Neural progenitor cell (in vitro differentiated cells): ENCODE measurements at regions not wholly inside any gene's neighbourhood (a gene's known extent, or its start where the extent isn't known, plus 50 kb on each side); places are given as distances from the start of the nearest gene placed in this dataset.

Source experiments
- DNase-seq: peaks from one replicate; pipeline ENCODE4 v3.0.0-alpha.2; 2016; ENCODE audit warnings: low spot score
- H2AFZ ChIP-seq: fragments of 200-600 bp; sonication (generic); replicated peaks from 2 replicates; pipeline ENCODE4 v1.6.1; 2016; ENCODE audit warnings: antibody characterized with exemption
- H3F3A ChIP-seq: fragments of 200-600 bp; sonication (generic); 2 replicates; pipeline ENCODE4 v1.6.1; 2016; ENCODE audit warnings: antibody characterized with exemption, low read depth
- H3K27ac ChIP-seq: fragments of 200-600 bp; sonication (generic); 2 replicates; pipeline ENCODE4 v1.5.1; 2016; ENCODE audit warnings: mild to moderate bottlenecking
- H3K27me3 ChIP-seq: fragments of 200-600 bp; sonication (generic); 2 replicates; pipeline ENCODE4 v1.6.1; 2016; ENCODE audit warnings: mild to moderate bottlenecking, moderate library complexity
- H3K36me3 ChIP-seq: fragments of 200-600 bp; sonication (generic); 2 replicates; pipeline ENCODE4 v1.5.1; 2016
- H3K4me1 ChIP-seq: fragments of 200-600 bp; sonication (generic); 2 replicates; pipeline ENCODE4 v1.6.1; 2016; ENCODE audit warnings: mixed run types
- H3K4me2 ChIP-seq: fragments of 200-600 bp; sonication (generic); 2 replicates; pipeline ENCODE4 v1.6.1; 2016
- H3K4me3 ChIP-seq: fragments of 200-600 bp; sonication (generic); 2 replicates; pipeline ENCODE4 v1.5.1; 2016
- H3K79me2 ChIP-seq: fragments of 200-600 bp; sonication (generic); 2 replicates; pipeline ENCODE4 v1.6.1; 2016; ENCODE audit warnings: low read depth
- H3K9ac ChIP-seq: fragments of 200-600 bp; sonication (generic); 2 replicates; pipeline ENCODE4 v1.6.1; 2016
- H3K9me3 ChIP-seq: fragments of 200-600 bp; sonication (generic); 2 replicates; pipeline ENCODE4 v1.5.1; 2016; ENCODE audit warnings: low read depth
- H4K20me1 ChIP-seq: fragments of 200-600 bp; sonication (generic); 2 replicates; pipeline ENCODE4 v1.6.1; 2016; ENCODE audit warnings: low read depth
- H3K27ac Mint-ChIP-seq: 3 replicates; pipeline ENCODE4 v1.8.0; 2021; ENCODE audit warnings: mixed read lengths
- H3K27me3 Mint-ChIP-seq: 2 replicates; pipeline ENCODE4 v1.8.0; 2022; ENCODE audit warnings: low read depth, mild to moderate bottlenecking, inconsistent platforms, moderate library complexity, mixed read lengths; ENCODE audit not compliant: insufficient read depth
- H3K36me3 Mint-ChIP-seq: 3 replicates; pipeline ENCODE4 v1.8.0; 2021; ENCODE audit warnings: mixed read lengths
- H3K4me1 Mint-ChIP-seq: 3 replicates; pipeline ENCODE4 v1.8.0; 2021; ENCODE audit warnings: mixed read lengths
- H3K4me3 Mint-ChIP-seq: 3 replicates; pipeline ENCODE4 v1.8.0; 2021; ENCODE audit warnings: mild to moderate bottlenecking, moderate library complexity, mixed read lengths
- H3K9me3 Mint-ChIP-seq: 3 replicates; pipeline ENCODE4 v1.8.0; 2020; ENCODE audit warnings: mixed read lengths
- EZH2 ChIP-seq: fragments of 200-600 bp; sonication (generic); IDR thresholded peaks from 2 replicates; pipeline ENCODE4 v1.6.1; 2017; ENCODE audit warnings: antibody characterized with exemption, mild to moderate bottlenecking, moderate library complexity
- EZH2phosphoT487 ChIP-seq: fragments of 200-600 bp; sonication (generic); IDR thresholded peaks from 2 replicates; pipeline ENCODE4 v1.6.1; 2017; ENCODE audit warnings: antibody characterized with exemption
- TF ChIP-seq, protein P1 (sequence below): fragments of 200-600 bp; sonication (generic); IDR thresholded peaks from 2 replicates; pipeline ENCODE4 v1.5.1; 2017; ENCODE audit warnings: antibody characterized with exemption, mild to moderate bottlenecking

DNA sequence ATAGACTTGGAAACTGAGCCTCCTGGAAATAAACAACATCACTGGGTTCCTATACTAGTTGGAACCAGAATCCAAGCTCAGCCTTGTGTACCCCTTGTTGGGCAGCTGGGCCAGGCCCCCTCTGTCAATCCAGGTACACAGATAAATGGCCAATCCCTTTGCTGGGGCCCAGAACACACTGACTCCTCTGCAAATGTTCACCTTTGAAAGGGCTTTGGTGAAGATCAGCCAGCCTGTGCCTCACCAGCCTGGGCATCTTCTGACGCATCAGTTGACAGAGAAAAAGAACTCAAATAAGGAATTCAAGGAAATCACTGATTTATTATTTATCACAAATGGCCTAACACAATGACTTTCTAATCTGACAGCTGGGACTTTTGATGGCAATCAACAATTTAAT lies 1090.2 kb downstream of the BCL11B start:
- H4K20me1 ChIP-seq, result no peaks in the 10 kb centered on the region
- H3F3A ChIP-seq, result no peaks in the 10 kb centered on the region
- H3K9me3 Mint-ChIP-seq, result no peaks in the 10 kb centered on the region
- no peak overlapping the region for H3K4me3 Mint-ChIP-seq
- H3K9ac ChIP-seq, result no peak overlapping the region
- no peak overlapping the region for H3K4me3 ChIP-seq
- no peaks in the 10 kb centered on the region for H3K4me1 Mint-ChIP-seq
- H3K27ac Mint-ChIP-seq, result no peak overlapping the region
- H3K27me3 Mint-ChIP-seq, result no peaks in the 10 kb centered on the region
- H3K4me2 ChIP-seq, result no peak overlapping the region
- no peak for DNase-seq
- H3K27ac ChIP-seq, result no peak overlapping the region
- H3K4me1 ChIP-seq, result no peaks in the 10 kb centered on the region
- H3K27me3 ChIP-seq, result no peaks in the 10 kb centered on the region
- H3K79me2 ChIP-seq, result no peaks in the 10 kb centered on the region
- H3K9me3 ChIP-seq, result no peaks in the 10 kb centered on the region
- TF ChIP-seq, protein P1, sequence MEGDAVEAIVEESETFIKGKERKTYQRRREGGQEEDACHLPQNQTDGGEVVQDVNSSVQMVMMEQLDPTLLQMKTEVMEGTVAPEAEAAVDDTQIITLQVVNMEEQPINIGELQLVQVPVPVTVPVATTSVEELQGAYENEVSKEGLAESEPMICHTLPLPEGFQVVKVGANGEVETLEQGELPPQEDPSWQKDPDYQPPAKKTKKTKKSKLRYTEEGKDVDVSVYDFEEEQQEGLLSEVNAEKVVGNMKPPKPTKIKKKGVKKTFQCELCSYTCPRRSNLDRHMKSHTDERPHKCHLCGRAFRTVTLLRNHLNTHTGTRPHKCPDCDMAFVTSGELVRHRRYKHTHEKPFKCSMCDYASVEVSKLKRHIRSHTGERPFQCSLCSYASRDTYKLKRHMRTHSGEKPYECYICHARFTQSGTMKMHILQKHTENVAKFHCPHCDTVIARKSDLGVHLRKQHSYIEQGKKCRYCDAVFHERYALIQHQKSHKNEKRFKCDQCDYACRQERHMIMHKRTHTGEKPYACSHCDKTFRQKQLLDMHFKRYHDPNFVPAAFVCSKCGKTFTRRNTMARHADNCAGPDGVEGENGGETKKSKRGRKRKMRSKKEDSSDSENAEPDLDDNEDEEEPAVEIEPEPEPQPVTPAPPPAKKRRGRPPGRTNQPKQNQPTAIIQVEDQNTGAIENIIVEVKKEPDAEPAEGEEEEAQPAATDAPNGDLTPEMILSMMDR, result no peak
- no peak for TF ChIP-seq EZH2phosphoT487
- no peak for TF ChIP-seq EZH2
- no peaks in the 10 kb centered on the region for H3K36me3 Mint-ChIP-seq
- H2AFZ ChIP-seq, result no peak overlapping the region
- no peaks in the 10 kb centered on the region for H3K36me3 ChIP-seq

DNA sequence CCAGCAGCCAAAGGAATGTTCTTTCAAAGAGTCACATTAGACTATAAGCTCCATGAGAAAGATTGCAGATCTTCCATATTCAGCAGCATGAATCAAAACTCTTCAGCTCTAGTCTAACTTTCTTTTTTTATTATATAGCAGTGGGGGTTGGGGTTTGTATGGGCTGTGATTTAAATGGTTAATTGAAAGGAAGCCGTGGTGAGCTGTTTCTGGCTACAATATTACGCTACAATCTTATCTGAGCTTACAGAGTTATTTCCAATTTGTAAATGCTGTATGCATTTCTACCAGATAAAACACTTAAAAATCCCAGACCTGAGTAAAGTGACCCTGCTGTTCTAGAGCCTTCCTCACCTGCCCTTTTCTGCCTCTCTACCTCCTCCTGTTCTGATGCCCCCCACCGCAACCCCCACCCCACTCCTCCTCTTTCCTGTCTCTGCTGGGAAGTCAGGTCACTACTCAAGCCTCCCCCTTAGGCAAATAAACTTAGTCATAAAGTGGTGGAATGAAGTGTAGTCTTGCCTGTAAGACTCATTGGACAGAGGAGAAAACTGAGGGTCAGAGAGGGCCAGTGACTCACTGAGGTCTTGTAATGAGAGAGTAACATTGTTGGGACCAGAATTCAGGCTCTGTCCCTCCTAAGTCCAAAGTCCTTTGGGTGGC lies 1089.5 kb downstream of the BCL11B start:
- Mint-ChIP-seq H3K27ac (no peak overlapping the region), H3K4me1 (no peaks in the 10 kb centered on the region), H3K9me3 (no peaks in the 10 kb centered on the region), H3K4me3 (no peak overlapping the region), H3K36me3 (no peaks in the 10 kb centered on the region), H3K27me3 (no peaks in the 10 kb centered on the region)
- Histone ChIP-seq H3K4me3 (no peak overlapping the region), H3K9me3 (no peaks in the 10 kb centered on the region), H3K27me3 (no peaks in the 10 kb centered on the region), H3K9ac (no peak overlapping the region), H4K20me1 (no peaks in the 10 kb centered on the region), H3K27ac (no peak overlapping the region), H3K36me3 (no peaks in the 10 kb centered on the region), H3K4me1 (no peaks in the 10 kb centered on the region), H3K4me2 (no peak overlapping the region), H2AFZ (no peak overlapping the region), H3F3A (no peaks in the 10 kb centered on the region), H3K79me2 (no peaks in the 10 kb centered on the region)
- DNase-seq, result no peak
- TF ChIP-seq, protein P1, result no peak
- no peak for TF ChIP-seq EZH2phosphoT487
- TF ChIP-seq EZH2, result no peak

DNA sequence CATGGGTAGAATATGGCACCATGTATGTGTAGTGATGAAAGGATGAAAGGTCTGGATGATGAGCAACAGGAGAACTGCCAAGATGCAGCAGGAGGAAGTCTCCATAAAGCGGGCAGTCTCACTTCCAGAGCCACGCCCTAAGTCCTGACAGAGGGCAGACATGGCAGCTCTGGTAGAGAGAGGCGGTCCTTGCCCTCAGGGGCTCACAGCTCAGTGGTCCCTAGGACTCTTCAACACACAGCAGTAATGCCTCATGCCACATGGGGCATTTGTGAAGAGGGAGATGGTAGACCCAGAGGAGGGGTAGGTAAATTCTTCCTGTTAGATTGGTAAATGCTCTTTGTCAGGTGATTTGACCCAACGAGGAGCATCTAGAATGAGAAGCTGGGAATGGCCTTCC lies 1088.4 kb downstream of the BCL11B start:
- Mint-ChIP-seq H3K4me3 (no peak overlapping the region), H3K9me3 (no peaks in the 10 kb centered on the region), H3K27me3 (no peaks in the 10 kb centered on the region), H3K4me1 (no peaks in the 10 kb centered on the region), H3K27ac (no peak overlapping the region), H3K36me3 (no peaks in the 10 kb centered on the region)
- Histone ChIP-seq H3K4me3 (no peak overlapping the region), H3K9ac (no peak overlapping the region), H3K4me2 (no peak overlapping the region), H3K27ac (no peak overlapping the region), H3K27me3 (no peaks in the 10 kb centered on the region), H2AFZ (no peak overlapping the region), H3K36me3 (no peaks in the 10 kb centered on the region), H3K9me3 (no peaks in the 10 kb centered on the region), H3K4me1 (no peaks in the 10 kb centered on the region), H3K79me2 (no peaks in the 10 kb centered on the region), H3F3A (no peaks in the 10 kb centered on the region), H4K20me1 (no peaks in the 10 kb centered on the region)
- TF ChIP-seq, protein P1, result no peak
- TF ChIP-seq EZH2phosphoT487 (no peak), EZH2 (no peak)
- no peak for DNase-seq
